ENCODE measurements at regions not wholly inside any gene's neighbourhood (a gene's known extent, or its start where the extent isn't known, plus 50 kb on each side); places are given as distances from the start of the nearest gene placed in this dataset.

DNA sequence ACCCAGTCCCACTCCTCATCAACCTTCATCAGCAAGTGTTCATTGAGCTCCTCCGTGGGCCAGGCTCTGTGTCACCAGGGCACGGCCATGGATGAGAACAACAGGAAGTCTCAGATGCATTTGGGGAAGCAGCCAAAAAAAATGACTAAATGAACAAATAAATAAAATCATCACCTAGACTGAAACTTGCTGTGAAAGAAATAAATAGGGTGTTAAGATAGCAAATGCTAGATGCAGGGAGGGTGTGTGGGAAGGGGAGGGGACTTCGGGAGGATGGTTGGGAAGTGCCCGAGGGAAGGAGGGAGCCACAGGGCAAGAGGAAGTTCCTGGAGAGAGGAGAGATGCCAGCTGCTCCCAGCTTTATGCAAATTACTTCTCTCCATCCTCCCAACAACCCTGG, 696.7 kb downstream of the PTPRU start:
- TF ChIP-seq, protein P1, sequence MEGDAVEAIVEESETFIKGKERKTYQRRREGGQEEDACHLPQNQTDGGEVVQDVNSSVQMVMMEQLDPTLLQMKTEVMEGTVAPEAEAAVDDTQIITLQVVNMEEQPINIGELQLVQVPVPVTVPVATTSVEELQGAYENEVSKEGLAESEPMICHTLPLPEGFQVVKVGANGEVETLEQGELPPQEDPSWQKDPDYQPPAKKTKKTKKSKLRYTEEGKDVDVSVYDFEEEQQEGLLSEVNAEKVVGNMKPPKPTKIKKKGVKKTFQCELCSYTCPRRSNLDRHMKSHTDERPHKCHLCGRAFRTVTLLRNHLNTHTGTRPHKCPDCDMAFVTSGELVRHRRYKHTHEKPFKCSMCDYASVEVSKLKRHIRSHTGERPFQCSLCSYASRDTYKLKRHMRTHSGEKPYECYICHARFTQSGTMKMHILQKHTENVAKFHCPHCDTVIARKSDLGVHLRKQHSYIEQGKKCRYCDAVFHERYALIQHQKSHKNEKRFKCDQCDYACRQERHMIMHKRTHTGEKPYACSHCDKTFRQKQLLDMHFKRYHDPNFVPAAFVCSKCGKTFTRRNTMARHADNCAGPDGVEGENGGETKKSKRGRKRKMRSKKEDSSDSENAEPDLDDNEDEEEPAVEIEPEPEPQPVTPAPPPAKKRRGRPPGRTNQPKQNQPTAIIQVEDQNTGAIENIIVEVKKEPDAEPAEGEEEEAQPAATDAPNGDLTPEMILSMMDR (optimal IDR thresholded peaks at IDR 0.05 in 1 of 3, IDR thresholded peaks at IDR 0.05 in 1 of 3, conservative IDR thresholded peaks at IDR 0.05 in 1 of 3; ENCODE audit: extremely low read depth in 1 of 3, insufficient read depth in 2 of 3, low read length in 3 of 3), result no peak
- no peak for TF ChIP-seq EZH2 (IDR thresholded peaks at IDR 0.05; ENCODE audit: low read length)

All from keratinocyte (primary cell).